SK-N-MC (cell line): ENCODE measurements at regions not wholly inside any gene's neighbourhood (a gene's known extent, or its start where the extent isn't known, plus 50 kb on each side); places are given as distances from the start of the nearest gene placed in this dataset.

Experiments used
- DNase-seq: peaks from one replicate; pipeline ENCODE4 v3.0.0-alpha.2; 2011; ENCODE audit warnings: low read depth, low spot score
- H3K27ac ChIP-seq: fragments of 200-600 bp; sonication (generic); 2 replicates; pipeline ENCODE4 v1.5.1; 2016; ENCODE audit warnings: mixed run types
- H3K36me3 ChIP-seq: fragments of 200-600 bp; sonication (generic); 2 replicates; pipeline ENCODE4 v1.6.1; 2017; ENCODE audit warnings: antibody characterized with exemption, low read length, mixed read lengths; ENCODE audit not compliant: insufficient read depth
- H3K4me3 ChIP-seq: fragments of 200-600 bp; sonication (generic); 2 replicates; pipeline ENCODE4 v1.5.1; 2016
- H3K9ac ChIP-seq: fragments of 200-600 bp; sonication (generic); 2 replicates; pipeline ENCODE4 v1.8.0; 2017; ENCODE audit warnings: mixed run types, mixed read lengths; ENCODE audit not compliant: insufficient read length
- H3K9me3 ChIP-seq: fragments of 200-600 bp; sonication (generic); 2 replicates; pipeline ENCODE4 v1.6.1; 2017; ENCODE audit warnings: low read depth, mild to moderate bottlenecking, antibody characterized with exemption, low read length, moderate library complexity, mixed read lengths
- EZH2 ChIP-seq: fragments of 200-600 bp; sonication (generic); IDR thresholded peaks from one replicate; pipeline ENCODE4 v1.6.1; 2017; ENCODE audit warnings: antibody characterized with exemption
- FOXP2 ChIP-seq: optimal IDR thresholded peaks from 2 replicates; pipeline ENCODE3; 2011; ENCODE audit warnings: mild to moderate bottlenecking, moderate library complexity; ENCODE audit not compliant: insufficient read depth; ENCODE audit errors: extremely low read length, control extremely low read depth
- POLR2AphosphoS5 ChIP-seq: IDR thresholded peaks from 2 replicates; pipeline ENCODE4 v1.6.1; 2012; ENCODE audit warnings: mild to moderate bottlenecking, low read depth, low read length, borderline replicate concordance

GRCh38 chr2:19272941-19273470 lies 85.4 kb downstream of the OSR1 start:
- Histone ChIP-seq H3K9me3 (no peaks in the 10 kb centered on the region), H3K36me3 (no peaks in the 10 kb centered on the region), H3K4me3 (no peak overlapping the region), H3K27ac (no peak overlapping the region), H3K9ac (no peak overlapping the region)
- no peak for TF ChIP-seq POLR2AphosphoS5
- no peak for DNase-seq

GRCh38 chr2:19272039-19272438 lies 86.4 kb downstream of the OSR1 start:
- Histone ChIP-seq H3K9ac (no peak overlapping the region), H3K9me3 (no peaks in the 10 kb centered on the region), H3K27ac (no peak overlapping the region), H3K4me3 (no peak overlapping the region), H3K36me3 (no peaks in the 10 kb centered on the region)
- TF ChIP-seq FOXP2 (no peak), EZH2 (no peak), POLR2AphosphoS5 (no peak)
- DNase-seq: no peak

- DNase-seq: no peak
- H3K9ac ChIP-seq: no peak overlapping the region
- no peaks in the 10 kb centered on the region for H3K36me3 ChIP-seq
- H3K27ac ChIP-seq: no peak overlapping the region
- no peak overlapping the region for H3K4me3 ChIP-seq
- TF ChIP-seq FOXP2 (no peak), EZH2 (no peak)
- no peaks in the 10 kb centered on the region for H3K9me3 ChIP-seq
These were observed 93.6 kb downstream of the OSR1 start for GRCh38 chr2:19264852-19265251.

- no peak overlapping the region for H3K9ac ChIP-seq
- no peak for DNase-seq
- no peak overlapping the region for H3K4me3 ChIP-seq
- H3K27ac ChIP-seq: no peak overlapping the region
- no peak for TF ChIP-seq FOXP2
- no peak for TF ChIP-seq POLR2AphosphoS5
- no peak for TF ChIP-seq EZH2
- H3K36me3 ChIP-seq: no peaks in the 10 kb centered on the region
- H3K9me3 ChIP-seq: no peaks in the 10 kb centered on the region
These were observed 96.3 kb downstream of the OSR1 start for GRCh38 chr2:19262150-19262549.

- no peak for DNase-seq
- H3K36me3 ChIP-seq: no peaks in the 10 kb centered on the region
- H3K4me3 ChIP-seq: no peak overlapping the region
- H3K9ac ChIP-seq: no peak overlapping the region
- H3K27ac ChIP-seq: no peak overlapping the region
- no peaks in the 10 kb centered on the region for H3K9me3 ChIP-seq
- TF ChIP-seq POLR2AphosphoS5 (no peak), FOXP2 (no peak), EZH2 (no peak)
These were observed 97.4 kb downstream of the OSR1 start for GRCh38 chr2:19261061-19261460.

GRCh38 chr2:19256121-19256601 lies 102.3 kb downstream of the OSR1 start:
- Histone ChIP-seq H3K36me3 (no peaks in the 10 kb centered on the region), H3K9ac (no peak overlapping the region), H3K27ac (no peak overlapping the region), H3K9me3 (no peaks in the 10 kb centered on the region), H3K4me3 (no peak overlapping the region)
- DNase-seq: no peak
- TF ChIP-seq FOXP2 (no peak), EZH2 (no peak), POLR2AphosphoS5 (no peak)

GRCh38 chr2:19255481-19255880 lies 102.9 kb downstream of the OSR1 start:
- no peak for TF ChIP-seq FOXP2
- no peak for TF ChIP-seq EZH2
- no peak for TF ChIP-seq POLR2AphosphoS5
- H3K27ac ChIP-seq: no peak overlapping the region
- no peaks in the 10 kb centered on the region for H3K36me3 ChIP-seq
- no peaks in the 10 kb centered on the region for H3K9me3 ChIP-seq
- H3K9ac ChIP-seq: no peak overlapping the region
- DNase-seq: no peak
- H3K4me3 ChIP-seq: no peak overlapping the region

GRCh38 chr2:19251554-19251953 lies 106.9 kb downstream of the OSR1 start:
- TF ChIP-seq EZH2 (no peak), FOXP2 (no peak), POLR2AphosphoS5 (no peak)
- no peaks in the 10 kb centered on the region for H3K36me3 ChIP-seq

GRCh38 chr2:19250906-19251305 lies 107.5 kb downstream of the OSR1 start:
- no peaks in the 10 kb centered on the region for H3K9me3 ChIP-seq
- no peak overlapping the region for H3K9ac ChIP-seq
- H3K4me3 ChIP-seq: no peak overlapping the region
- no peak for TF ChIP-seq FOXP2
- no peak for TF ChIP-seq POLR2AphosphoS5
- no peak for TF ChIP-seq EZH2
- DNase-seq: no peak
- H3K27ac ChIP-seq: no peak overlapping the region
- H3K36me3 ChIP-seq: no peaks in the 10 kb centered on the region

More at GRCh38 chr2:19251554-19251953, 106.9 kb downstream of the OSR1 start:
- H3K4me3 ChIP-seq: no peak overlapping the region
- no peaks in the 10 kb centered on the region for H3K9me3 ChIP-seq
- H3K27ac ChIP-seq: no peak overlapping the region
- no peak overlapping the region for H3K9ac ChIP-seq
- no peak for DNase-seq

GRCh38 chr2:19247186-19247585 lies 111.2 kb downstream of the OSR1 start:
- H3K27ac ChIP-seq: no peak overlapping the region
- no peak for TF ChIP-seq POLR2AphosphoS5
- TF ChIP-seq FOXP2: no peak
- TF ChIP-seq EZH2: no peak
- no peak overlapping the region for H3K9ac ChIP-seq

More at GRCh38 chr2:19247186-19247585, 111.2 kb downstream of the OSR1 start:
- H3K36me3 ChIP-seq: no peaks in the 10 kb centered on the region
- DNase-seq: no peak
- H3K4me3 ChIP-seq: no peak overlapping the region
- H3K9me3 ChIP-seq: no peaks in the 10 kb centered on the region
